Panc1 (cell line): ENCODE measurements at regions not wholly inside any gene's neighbourhood (a gene's known extent, or its start where the extent isn't known, plus 50 kb on each side); places are given as distances from the start of the nearest gene placed in this dataset.

ENCODE experiments used
- ATAC-seq: fragments of 200-7000 bp; cut with Tn5 transposase; 2 replicates; pipeline ENCODE4 v1.9.1; 2020; ENCODE audit warnings: mild to moderate bottlenecking, moderate library complexity
- BruUV-seq: library from RNA; stranded (reverse); fragments of 400-500 nt; replicated peaks from 2 replicates; lab custom pipeline; 2021; lab: Mats Ljungman, UMichigan
- CTCF ChIA-PET: fragments of 300-600 bp; sonication (Branson Sonifier 250); formaldehyde crosslinking; loops from one replicate; lab custom pipeline; 2022; ENCODE audit warnings: antibody characterized with exemption; lab: Charles Lee
- POLR2A ChIA-PET: fragments of 300-600 bp; sonication (Branson Sonifier 250); formaldehyde crosslinking; loops from one replicate; lab custom pipeline; 2022; ENCODE audit warnings: antibody characterized with exemption; lab: Charles Lee
- DNase-seq: peaks from one replicate; pipeline ENCODE4 v3.0.0-alpha.2; 2010; ENCODE audit warnings: low read depth, low spot score
- H3K27ac ChIP-seq: 2 replicates; pipeline ENCODE4 v1.5.1; 2011; ENCODE audit warnings: mild to moderate bottlenecking, low read length, inconsistent platforms
- H3K27me3 ChIP-seq: fragments of 200-500 bp; sonication (Bioruptor generic); 2 replicates; pipeline ENCODE4 v1.6.0; 2014; ENCODE audit warnings: low read length, inconsistent platforms; ENCODE audit not compliant: control insufficient read depth, insufficient read depth
- H3K36me3 ChIP-seq: fragments of 200-500 bp; sonication (Bioruptor generic); 2 replicates; pipeline ENCODE4 v1.5.1; 2014; ENCODE audit warnings: inconsistent platforms, mild to moderate bottlenecking, low read length, moderate library complexity; ENCODE audit not compliant: control insufficient read depth, insufficient read depth
- H3K4me1 ChIP-seq: 2 replicates; pipeline ENCODE4 v1.5.1; 2011; ENCODE audit warnings: inconsistent platforms, mild to moderate bottlenecking, low read length, moderate library complexity; ENCODE audit not compliant: control insufficient read depth, insufficient read depth
- H3K4me3 ChIP-seq, 2 experiments: 2 replicates each; pipeline ENCODE4 v1.5.1; 2011 to 2012; ENCODE audit warnings: low read depth in 2 of 2, low read length in 2 of 2, mild to moderate bottlenecking in 2 of 2, inconsistent platforms in 1 of 2, moderate library complexity in 1 of 2
- H3K9me3 ChIP-seq: fragments of 200-500 bp; sonication (Bioruptor generic); 2 replicates; pipeline ENCODE4 v1.5.1; 2014; ENCODE audit warnings: low read depth, mild to moderate bottlenecking, inconsistent platforms, low read length, moderate library complexity; ENCODE audit not compliant: control insufficient read depth, insufficient read depth
- POLR2AphosphoS5 ChIP-seq: IDR thresholded peaks from 2 replicates; pipeline ENCODE4 v1.6.1; 2012; ENCODE audit warnings: mild to moderate bottlenecking, low read depth, low read length, moderate library complexity
- SIN3A ChIP-seq: IDR thresholded peaks from 2 replicates; pipeline ENCODE4 v1.6.1; 2012; ENCODE audit warnings: low read depth, mild to moderate bottlenecking, low read length, moderate library complexity, borderline replicate concordance; ENCODE audit not compliant: insufficient read depth
- TCF7L2 ChIP-seq: IDR thresholded peaks from 2 replicates; pipeline ENCODE4 v1.6.1; 2011; ENCODE audit warnings: mild to moderate bottlenecking, low read depth, low read length, inconsistent platforms
- in situ Hi-C: cut with HindIII; loops from 2 replicates; pipeline ENCODE4 v1.10.0; 2016; ENCODE audit warnings: low sequenced_read_pairs, low pct_unique_long_range_greater_than_20kb
- intact Hi-C: fragments of 100-400 bp; cut with micrococcal nuclease; formaldehyde crosslinking; loops from one replicate; pipeline ENCODE4 v1.10.0; 2022; ENCODE audit not compliant: unreplicated experiment
- TF ChIP-seq, protein P1 (sequence below), 2 experiments: IDR thresholded peaks; 2 replicates each; pipeline ENCODE4 v1.6.1; 2011 to 2012; ENCODE audit warnings: low read depth in 2 of 2, control low read depth in 1 of 2, low read length in 1 of 2, mild to moderate bottlenecking in 1 of 2, moderate library complexity in 1 of 2; ENCODE audit not compliant: insufficient read depth in 1 of 2
- TF ChIP-seq, protein P2 (sequence below): fragments of 450-650 bp; IDR thresholded peaks from 2 replicates; pipeline ENCODE4 v1.5.1; 2017; ENCODE audit warnings: mild to moderate bottlenecking

- CTCF ChIA-PET, result no interaction called here
- intact Hi-C loops, result no loop called here
- no peak for ATAC-seq
- TF ChIP-seq, protein P1, sequence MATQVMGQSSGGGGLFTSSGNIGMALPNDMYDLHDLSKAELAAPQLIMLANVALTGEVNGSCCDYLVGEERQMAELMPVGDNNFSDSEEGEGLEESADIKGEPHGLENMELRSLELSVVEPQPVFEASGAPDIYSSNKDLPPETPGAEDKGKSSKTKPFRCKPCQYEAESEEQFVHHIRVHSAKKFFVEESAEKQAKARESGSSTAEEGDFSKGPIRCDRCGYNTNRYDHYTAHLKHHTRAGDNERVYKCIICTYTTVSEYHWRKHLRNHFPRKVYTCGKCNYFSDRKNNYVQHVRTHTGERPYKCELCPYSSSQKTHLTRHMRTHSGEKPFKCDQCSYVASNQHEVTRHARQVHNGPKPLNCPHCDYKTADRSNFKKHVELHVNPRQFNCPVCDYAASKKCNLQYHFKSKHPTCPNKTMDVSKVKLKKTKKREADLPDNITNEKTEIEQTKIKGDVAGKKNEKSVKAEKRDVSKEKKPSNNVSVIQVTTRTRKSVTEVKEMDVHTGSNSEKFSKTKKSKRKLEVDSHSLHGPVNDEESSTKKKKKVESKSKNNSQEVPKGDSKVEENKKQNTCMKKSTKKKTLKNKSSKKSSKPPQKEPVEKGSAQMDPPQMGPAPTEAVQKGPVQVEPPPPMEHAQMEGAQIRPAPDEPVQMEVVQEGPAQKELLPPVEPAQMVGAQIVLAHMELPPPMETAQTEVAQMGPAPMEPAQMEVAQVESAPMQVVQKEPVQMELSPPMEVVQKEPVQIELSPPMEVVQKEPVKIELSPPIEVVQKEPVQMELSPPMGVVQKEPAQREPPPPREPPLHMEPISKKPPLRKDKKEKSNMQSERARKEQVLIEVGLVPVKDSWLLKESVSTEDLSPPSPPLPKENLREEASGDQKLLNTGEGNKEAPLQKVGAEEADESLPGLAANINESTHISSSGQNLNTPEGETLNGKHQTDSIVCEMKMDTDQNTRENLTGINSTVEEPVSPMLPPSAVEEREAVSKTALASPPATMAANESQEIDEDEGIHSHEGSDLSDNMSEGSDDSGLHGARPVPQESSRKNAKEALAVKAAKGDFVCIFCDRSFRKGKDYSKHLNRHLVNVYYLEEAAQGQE (IDR thresholded peaks at IDR 0.05; ENCODE audit: insufficient read depth in 1 of 2, low read depth in 2 of 2, low read length in 1 of 2), result no peak
- TF ChIP-seq TCF7L2 (no peak), POLR2AphosphoS5 (no peak), SIN3A (no peak)
- TF ChIP-seq, protein P2, sequence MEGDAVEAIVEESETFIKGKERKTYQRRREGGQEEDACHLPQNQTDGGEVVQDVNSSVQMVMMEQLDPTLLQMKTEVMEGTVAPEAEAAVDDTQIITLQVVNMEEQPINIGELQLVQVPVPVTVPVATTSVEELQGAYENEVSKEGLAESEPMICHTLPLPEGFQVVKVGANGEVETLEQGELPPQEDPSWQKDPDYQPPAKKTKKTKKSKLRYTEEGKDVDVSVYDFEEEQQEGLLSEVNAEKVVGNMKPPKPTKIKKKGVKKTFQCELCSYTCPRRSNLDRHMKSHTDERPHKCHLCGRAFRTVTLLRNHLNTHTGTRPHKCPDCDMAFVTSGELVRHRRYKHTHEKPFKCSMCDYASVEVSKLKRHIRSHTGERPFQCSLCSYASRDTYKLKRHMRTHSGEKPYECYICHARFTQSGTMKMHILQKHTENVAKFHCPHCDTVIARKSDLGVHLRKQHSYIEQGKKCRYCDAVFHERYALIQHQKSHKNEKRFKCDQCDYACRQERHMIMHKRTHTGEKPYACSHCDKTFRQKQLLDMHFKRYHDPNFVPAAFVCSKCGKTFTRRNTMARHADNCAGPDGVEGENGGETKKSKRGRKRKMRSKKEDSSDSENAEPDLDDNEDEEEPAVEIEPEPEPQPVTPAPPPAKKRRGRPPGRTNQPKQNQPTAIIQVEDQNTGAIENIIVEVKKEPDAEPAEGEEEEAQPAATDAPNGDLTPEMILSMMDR, result no peak
- H3K4me3 ChIP-seq, result no peak overlapping the region
- H3K9me3 ChIP-seq, result peaks cover 13% of the 10 kb centered on the region; the same call in 1 of the 2 replicates
- DNase-seq, result no peak
- peaks cover 4% of the 10 kb centered on the region; the same call in 1 of the 2 replicates for H3K4me1 ChIP-seq
- no peak overlapping the region for H3K27ac ChIP-seq
- POLR2A ChIA-PET, result no interaction called here
- H3K27me3 ChIP-seq, result no peaks in the 10 kb centered on the region
- in situ Hi-C loops, result no loop called here
- H3K36me3 ChIP-seq, result no peaks in the 10 kb centered on the region
- BruUV-seq, result no TSS peak
These were observed 102.6 kb downstream of the PLG start for GRCh38 chr6:160804639-160805038.

- ChIA-PET POLR2A (no interaction called here), CTCF (no interaction called here)
- in situ Hi-C loops, result no loop called here
- Histone ChIP-seq H3K4me3 (no peak overlapping the region), H3K27me3 (no peaks in the 10 kb centered on the region), H3K9me3 (peaks cover 11% of the 10 kb centered on the region; the same call in 1 of the 2 replicates), H3K36me3 (no peaks in the 10 kb centered on the region), H3K27ac (peak overlapping the region; percentile 40; the same call in 1 of the 2 replicates), H3K4me1 (peaks cover 9% of the 10 kb centered on the region)
- DNase-seq (no peak), ATAC-seq (no peak)
- TF ChIP-seq, protein P1 (IDR thresholded peaks at IDR 0.05; ENCODE audit: insufficient read depth in 1 of 2, low read depth in 2 of 2, low read length in 1 of 2), result no peak
- BruUV-seq, result no TSS peak
- intact Hi-C loops, result no loop called here
These were observed 106.2 kb downstream of the PLG start for GRCh38 chr6:160808263-160808662.
